CD8-positive, alpha-beta memory T cell (primary cell): ENCODE measurements at regions not wholly inside any gene's neighbourhood (a gene's known extent, or its start where the extent isn't known, plus 50 kb on each side); places are given as distances from the start of the nearest gene placed in this dataset.

Source experiments
- CTCF ChIA-PET: fragments of 350-600 bp; sonication (Branson Sonifier 250); formaldehyde crosslinking; loops from one replicate; lab custom pipeline; 2021; ENCODE audit warnings: antibody characterized with exemption; lab: Charles Lee
- POLR2A ChIA-PET: fragments of 350-600 bp; sonication (Branson Sonifier 250); formaldehyde crosslinking; loops from one replicate; lab custom pipeline; 2021; ENCODE audit warnings: antibody characterized with exemption; lab: Charles Lee
- DNase-seq, 5 donors: peaks; one replicate each; pipeline versions ENCODE4 v3.0.0 to v3.0.0-alpha.2; 2020 to 2022; ENCODE audit warnings: mixed read lengths in 1 of 5
- H3K27ac ChIP-seq: one replicate; pipeline ENCODE4 v1.7.0; 2013; ENCODE audit warnings: low read depth, mild to moderate bottlenecking, low read length, moderate library complexity
- H3K27me3 ChIP-seq: 2 replicates; pipeline ENCODE4 v1.7.0; 2013; ENCODE audit warnings: low read length, mild to moderate bottlenecking; ENCODE audit not compliant: insufficient read depth, poor library complexity, severe bottlenecking
- H3K36me3 ChIP-seq: 2 replicates; pipeline ENCODE4 v1.7.0; 2013; ENCODE audit warnings: mild to moderate bottlenecking, low read length, moderate library complexity; ENCODE audit not compliant: insufficient read depth
- H3K4me1 ChIP-seq: 2 replicates; pipeline ENCODE4 v1.7.0; 2013; ENCODE audit warnings: mild to moderate bottlenecking, low read length, moderate library complexity; ENCODE audit not compliant: insufficient read depth
- H3K4me3 ChIP-seq: 2 replicates; pipeline ENCODE4 v1.7.0; 2013; ENCODE audit warnings: mild to moderate bottlenecking, low read length
- H3K9me3 ChIP-seq: 2 replicates; pipeline ENCODE4 v1.7.0; 2013; ENCODE audit warnings: mild to moderate bottlenecking, low read length
- H3K27ac Mint-ChIP-seq, 8 donors: one replicate each; pipeline ENCODE4 v1.8.0; 2020 to 2021; ENCODE audit warnings: mixed read lengths in 8 of 8, mild to moderate bottlenecking in 6 of 8, inconsistent platforms in 3 of 8, moderate library complexity in 3 of 8
- H3K27me3 Mint-ChIP-seq, 2 donors: one replicate each; pipeline ENCODE4 v1.8.0; 2020 to 2021; ENCODE audit warnings: mixed read lengths in 2 of 2, mild to moderate bottlenecking in 1 of 2, moderate library complexity in 1 of 2
- H3K36me3 Mint-ChIP-seq, 3 donors: one replicate each; pipeline ENCODE4 v1.8.0; 2020 to 2021; ENCODE audit warnings: mixed read lengths in 3 of 3, inconsistent platforms in 1 of 3, mild to moderate bottlenecking in 1 of 3
- H3K4me1 Mint-ChIP-seq, 3 donors: one replicate each; pipeline ENCODE4 v1.8.0; 2020 to 2021; ENCODE audit warnings: mixed read lengths in 3 of 3, inconsistent platforms in 1 of 3, mild to moderate bottlenecking in 1 of 3
- H3K4me3 Mint-ChIP-seq, 7 donors: one replicate each; pipeline ENCODE4 v1.8.0; 2020 to 2021; ENCODE audit warnings: mixed read lengths in 7 of 7, mild to moderate bottlenecking in 6 of 7, moderate library complexity in 4 of 7, inconsistent platforms in 2 of 7
- H3K9me3 Mint-ChIP-seq, 5 donors: one replicate each; pipeline ENCODE4 v1.8.0; 2020 to 2022; ENCODE audit warnings: mixed read lengths in 5 of 5, mild to moderate bottlenecking in 3 of 5, moderate library complexity in 2 of 5, inconsistent platforms in 1 of 5

DNA sequence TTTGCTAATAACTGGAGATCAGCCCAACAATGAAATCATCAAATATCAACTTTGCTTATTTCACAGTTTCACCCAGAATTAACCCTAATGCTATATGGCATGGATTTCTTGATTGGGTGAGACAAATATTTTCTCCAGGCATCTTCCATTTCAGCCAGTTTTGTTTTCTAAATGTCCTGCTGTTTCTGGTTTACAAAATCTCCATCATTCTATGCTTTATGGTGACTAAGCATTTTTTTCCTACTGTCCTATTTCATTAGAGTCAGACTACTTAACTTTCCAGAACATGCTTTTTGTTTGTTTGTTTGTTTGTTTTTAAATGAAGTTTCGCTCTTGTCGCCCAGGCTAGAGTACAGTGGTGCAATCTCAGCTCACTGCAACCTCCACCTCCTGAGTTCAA lies 59.5 kb upstream of the EXOC2 start:
- ChIA-PET CTCF (no interaction called here), POLR2A (no interaction called here)
- Histone ChIP-seq H3K4me1 (no peaks in the 10 kb centered on the region), H3K27ac (no peak overlapping the region), H3K36me3 (no peaks in the 10 kb centered on the region), H3K4me3 (no peak overlapping the region), H3K27me3 (no peaks in the 10 kb centered on the region), H3K9me3 (no peaks in the 10 kb centered on the region)
- no peaks in the 10 kb centered on the region for H3K27me3 Mint-ChIP-seq
- H3K4me3 Mint-ChIP-seq = no peak overlapping the region
- H3K27ac Mint-ChIP-seq = no peak overlapping the region
- H3K9me3 Mint-ChIP-seq = peaks cover 0 to 2% (median 0%) of the 10 kb centered on the region in 5 donors
- no peaks in the 10 kb centered on the region for H3K36me3 Mint-ChIP-seq
- no peaks in the 10 kb centered on the region for H3K4me1 Mint-ChIP-seq
- DNase-seq = no peak

DNA sequence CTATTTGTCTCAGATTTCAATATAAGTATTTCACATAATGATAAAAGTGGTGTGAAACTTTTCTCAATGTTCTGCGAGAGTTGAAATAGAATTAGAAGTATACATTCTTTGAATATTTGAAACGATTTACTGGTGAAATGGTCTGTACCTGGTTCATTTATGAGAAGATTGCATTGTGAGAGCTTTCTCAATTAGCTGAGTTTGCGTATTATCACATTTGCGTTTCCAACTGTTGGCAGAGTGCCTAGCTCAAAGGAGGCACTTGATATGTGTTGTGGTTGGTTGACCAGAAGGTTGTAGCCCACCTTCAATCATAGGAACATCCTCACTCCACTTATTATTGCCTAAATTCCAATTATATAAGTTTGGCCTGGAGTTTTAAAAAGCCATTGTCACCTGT lies 58.8 kb upstream of the EXOC2 start:
- H3K36me3 Mint-ChIP-seq = no peaks in the 10 kb centered on the region

DNA sequence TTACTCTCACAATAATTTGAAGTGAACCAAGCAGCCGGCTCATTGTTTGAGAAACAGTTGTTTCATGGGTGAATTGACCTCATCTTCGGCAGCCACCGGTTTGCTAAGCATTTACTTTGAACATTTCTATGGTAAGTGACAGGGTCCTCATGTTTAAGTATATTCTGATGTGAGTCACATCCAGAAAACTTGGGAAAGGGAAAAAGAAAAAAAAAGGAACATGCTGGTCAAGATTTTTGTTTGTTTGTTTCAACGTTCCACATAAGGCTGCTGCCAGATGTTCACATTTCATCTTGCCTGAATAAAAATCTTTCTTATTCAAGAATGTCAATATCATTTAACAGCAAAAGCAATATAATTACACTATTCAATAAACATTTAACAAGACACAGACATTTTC lies 55.0 kb upstream of the EXOC2 start:
- H3K36me3 ChIP-seq = no peaks in the 10 kb centered on the region
- Mint-ChIP-seq H3K36me3 (no peaks in the 10 kb centered on the region), H3K4me3 (no peak overlapping the region), H3K27ac (no peak overlapping the region), H3K27me3 (no peaks in the 10 kb centered on the region), H3K9me3 (no peaks in the 10 kb centered on the region), H3K4me1 (no peaks in the 10 kb centered on the region)
- no peak overlapping the region for H3K27ac ChIP-seq
- CTCF ChIA-PET = no interaction called here
- H3K9me3 ChIP-seq = no peaks in the 10 kb centered on the region
- DNase-seq = no peak
- no peak overlapping the region for H3K4me3 ChIP-seq
- POLR2A ChIA-PET = no interaction called here
- no peaks in the 10 kb centered on the region for H3K27me3 ChIP-seq
- no peaks in the 10 kb centered on the region for H3K4me1 ChIP-seq

More for the DNA sequence above, 58.8 kb upstream of the EXOC2 start:
- DNase-seq = no peak
- H3K9me3 Mint-ChIP-seq = no peaks in the 10 kb centered on the region
- POLR2A ChIA-PET = no interaction called here
- Histone ChIP-seq H3K4me3 (no peak overlapping the region), H3K27ac (no peak overlapping the region), H3K36me3 (no peaks in the 10 kb centered on the region), H3K27me3 (no peaks in the 10 kb centered on the region), H3K9me3 (no peaks in the 10 kb centered on the region), H3K4me1 (no peaks in the 10 kb centered on the region)
- H3K4me3 Mint-ChIP-seq = no peak overlapping the region
- H3K27ac Mint-ChIP-seq = no peak overlapping the region
- H3K4me1 Mint-ChIP-seq = no peaks in the 10 kb centered on the region
- no peaks in the 10 kb centered on the region for H3K27me3 Mint-ChIP-seq
- CTCF ChIA-PET = no interaction called here

DNA sequence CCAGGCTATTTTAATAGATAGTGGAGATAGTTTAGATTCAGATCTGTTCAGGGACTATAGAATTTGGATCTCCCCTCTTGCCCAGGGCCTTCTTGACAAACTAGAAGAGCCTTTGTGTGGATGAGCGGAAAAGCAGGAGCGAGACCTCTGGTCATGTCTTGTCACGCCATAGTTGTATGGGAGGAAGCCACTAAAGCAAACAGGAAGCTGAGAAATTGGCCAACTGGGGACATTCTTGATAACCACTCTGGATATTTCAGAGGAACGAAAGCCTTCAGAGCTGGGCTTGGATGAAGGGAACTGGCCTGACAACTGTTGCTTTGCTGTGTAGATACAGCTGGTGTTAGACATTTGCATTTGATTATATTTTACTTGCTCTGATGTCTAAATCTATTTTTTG lies 54.1 kb upstream of the EXOC2 start:
- CTCF ChIA-PET = no interaction called here
- Histone ChIP-seq H3K27me3 (no peaks in the 10 kb centered on the region), H3K9me3 (no peaks in the 10 kb centered on the region), H3K27ac (no peak overlapping the region), H3K36me3 (no peaks in the 10 kb centered on the region), H3K4me1 (no peaks in the 10 kb centered on the region), H3K4me3 (no peak overlapping the region)
- Mint-ChIP-seq H3K4me3 (no peak overlapping the region), H3K36me3 (no peaks in the 10 kb centered on the region), H3K27ac (no peak overlapping the region), H3K9me3 (no peaks in the 10 kb centered on the region), H3K4me1 (no peaks in the 10 kb centered on the region), H3K27me3 (no peaks in the 10 kb centered on the region)
- no peak for DNase-seq
- POLR2A ChIA-PET = no interaction called here

DNA sequence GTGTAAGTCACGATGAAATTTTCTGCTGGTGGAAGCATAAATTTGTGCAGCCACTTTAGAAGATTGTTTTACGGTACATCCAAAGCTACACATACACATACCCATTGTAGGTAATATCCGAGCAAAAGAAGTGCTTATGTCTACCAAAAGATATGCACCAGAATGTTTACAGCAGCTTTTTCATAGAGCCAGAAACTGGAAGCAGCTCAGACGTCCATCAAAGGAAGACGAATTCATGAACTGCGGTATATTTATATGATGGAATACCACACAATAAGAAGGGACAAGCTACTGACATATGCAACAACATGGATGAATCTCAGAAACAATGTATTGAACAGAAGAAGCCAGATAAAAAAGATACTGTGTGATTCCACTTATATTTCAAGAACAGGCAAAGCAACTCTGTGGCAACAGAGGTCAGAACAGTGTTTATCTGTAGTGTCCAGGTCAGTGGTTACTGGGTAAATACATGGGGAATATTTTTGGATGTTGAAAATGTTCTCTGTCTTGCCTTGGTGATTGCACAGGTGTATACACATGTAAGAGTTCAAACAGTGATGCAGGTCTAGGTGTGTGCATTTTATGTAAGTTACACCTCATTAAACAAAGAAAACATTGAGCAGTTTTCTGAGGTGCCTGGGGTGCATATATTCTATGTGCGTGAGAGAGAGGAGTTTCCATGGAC lies 51.9 kb upstream of the EXOC2 start:
- POLR2A ChIA-PET = no interaction called here
- CTCF ChIA-PET = interaction anchor here (1.1 kb wide), 1 partner anchor 16 kb away, joined by 3 read pairs; no protein-coding TSS in a partner anchor
- peaks cover 0 to 4% of the 10 kb centered on the region in 2 donors for H3K27me3 Mint-ChIP-seq
- Histone ChIP-seq H3K9me3 (no peaks in the 10 kb centered on the region), H3K4me1 (no peaks in the 10 kb centered on the region), H3K27ac (no peak overlapping the region), H3K27me3 (no peaks in the 10 kb centered on the region), H3K36me3 (no peaks in the 10 kb centered on the region), H3K4me3 (no peak overlapping the region)
- H3K4me3 Mint-ChIP-seq = no peak overlapping the region
- no peak overlapping the region for H3K27ac Mint-ChIP-seq
- no peaks in the 10 kb centered on the region for H3K4me1 Mint-ChIP-seq
- no peaks in the 10 kb centered on the region for H3K36me3 Mint-ChIP-seq
- H3K9me3 Mint-ChIP-seq = no peaks in the 10 kb centered on the region
- DNase-seq = no peak

DNA sequence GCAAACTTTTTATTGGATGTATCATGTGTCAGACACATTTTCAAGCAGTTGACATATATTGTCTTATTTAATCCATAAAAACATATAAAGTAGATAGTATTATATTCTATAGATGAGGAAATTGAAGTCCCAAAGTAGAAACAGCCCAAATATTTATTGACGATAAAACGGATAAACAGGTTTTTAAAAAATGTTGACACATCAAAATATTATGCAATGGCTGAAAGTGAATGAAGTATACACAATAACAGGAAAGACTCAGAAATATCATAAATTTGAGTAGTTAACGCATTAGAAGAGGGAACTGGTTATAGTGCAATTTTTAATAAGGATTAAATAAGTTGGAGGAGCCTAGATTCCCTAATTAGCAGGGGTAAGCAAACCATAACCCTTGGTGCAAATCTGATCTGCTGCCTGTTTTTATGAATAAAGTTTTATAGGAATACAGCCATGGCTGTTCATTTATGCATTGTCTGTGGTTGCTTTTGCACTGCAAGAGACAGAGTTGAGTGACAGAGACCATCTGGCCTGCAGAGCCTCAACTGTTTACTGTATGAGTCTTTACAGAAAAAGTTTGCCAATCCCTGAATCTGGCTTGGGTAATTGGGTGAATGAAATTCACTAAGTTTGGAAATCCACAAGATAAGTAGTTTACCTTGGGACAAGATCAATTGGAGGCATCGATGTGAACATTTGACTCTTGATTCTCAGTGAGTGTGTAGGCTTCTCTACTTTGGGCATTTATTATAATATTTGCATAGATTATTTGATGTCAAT lies 50.6 kb upstream of the EXOC2 start:
- Mint-ChIP-seq H3K36me3 (no peaks in the 10 kb centered on the region), H3K4me3 (no peak overlapping the region), H3K27ac (no peak overlapping the region), H3K9me3 (no peaks in the 10 kb centered on the region), H3K27me3 (peaks cover 3 to 14% of the 10 kb centered on the region in 2 donors), H3K4me1 (no peaks in the 10 kb centered on the region)
- no peak for DNase-seq
- POLR2A ChIA-PET = no interaction called here
- Histone ChIP-seq H3K27me3 (no peaks in the 10 kb centered on the region), H3K9me3 (no peaks in the 10 kb centered on the region), H3K4me1 (no peaks in the 10 kb centered on the region), H3K27ac (no peak overlapping the region), H3K36me3 (no peaks in the 10 kb centered on the region), H3K4me3 (no peak overlapping the region)
- CTCF ChIA-PET = no interaction called here
